ENCODE measurements at regions not wholly inside any gene's neighbourhood (a gene's known extent, or its start where the extent isn't known, plus 50 kb on each side); places are given as distances from the start of the nearest gene placed in this dataset.

GRCh38 chr1:34610063-34610462 lies 144.8 kb upstream of the GJB5 start:
- DNase-seq (ENCODE audit: low read depth) = no peak

- no peak for DNase-seq (ENCODE audit: low read depth)
These were observed 143.3 kb upstream of the GJB5 start for GRCh38 chr1:34611571-34611970.

- DNase-seq (ENCODE audit: low read depth) = no peak
These were observed 142.6 kb upstream of the GJB5 start for GRCh38 chr1:34612091-34612827.

GRCh38 chr1:34617321-34618118 lies 137.3 kb upstream of the GJB5 start:
- DNase-seq (ENCODE audit: low read depth) = no peak

- no peak for DNase-seq (ENCODE audit: low read depth)
These were observed 136.5 kb upstream of the GJB5 start for GRCh38 chr1:34618381-34618780.

GRCh38 chr1:34619256-34619655 lies 135.6 kb upstream of the GJB5 start:
- DNase-seq (ENCODE audit: low read depth) = no peak

- no peak for DNase-seq (ENCODE audit: low read depth)
These were observed 132.9 kb upstream of the GJB5 start for GRCh38 chr1:34621916-34622315.

GRCh38 chr1:34625521-34626015 lies 129.3 kb upstream of the GJB5 start:
- no peak for DNase-seq (ENCODE audit: low read depth)

GRCh38 chr1:34627465-34628240 lies 127.2 kb upstream of the GJB5 start:
- DNase-seq (ENCODE audit: low read depth) = peak; percentile 72

- DNase-seq (ENCODE audit: low read depth) = no peak
These were observed 123.7 kb upstream of the GJB5 start for GRCh38 chr1:34631126-34631525.

GRCh38 chr1:34639701-34640100 lies 115.1 kb upstream of the GJB5 start:
- no peak for DNase-seq (ENCODE audit: low read depth)

GRCh38 chr1:34640654-34641401 lies 114.0 kb upstream of the GJB5 start:
- no peak for DNase-seq (ENCODE audit: low read depth)

- no peak for DNase-seq (ENCODE audit: low read depth)
These were observed 112.2 kb upstream of the GJB5 start for GRCh38 chr1:34642679-34643078.

GRCh38 chr1:34645109-34645688 lies 109.6 kb upstream of the GJB5 start:
- no peak for DNase-seq (ENCODE audit: low read depth)

- no peak for DNase-seq (ENCODE audit: low read depth)
These were observed 108.9 kb upstream of the GJB5 start for GRCh38 chr1:34645919-34646318.

- DNase-seq (ENCODE audit: low read depth) = no peak
These were observed 106.3 kb upstream of the GJB5 start for GRCh38 chr1:34648501-34648900.

GRCh38 chr1:34650090-34650489 lies 104.8 kb upstream of the GJB5 start:
- DNase-seq (ENCODE audit: low read depth) = no peak

GRCh38 chr1:34650800-34651199 lies 104.0 kb upstream of the GJB5 start:
- DNase-seq (ENCODE audit: low read depth) = no peak

GRCh38 chr1:34653110-34653509 lies 101.7 kb upstream of the GJB5 start:
- no peak for DNase-seq (ENCODE audit: low read depth)

GRCh38 chr1:34655206-34655874 lies 99.5 kb upstream of the GJB5 start:
- no peak for DNase-seq (ENCODE audit: low read depth)

- DNase-seq (ENCODE audit: low read depth) = no peak
These were observed 99.0 kb upstream of the GJB5 start for GRCh38 chr1:34655875-34656240.

Measured in CMK (cell line).